GM10266 (cell line): ENCODE measurements at regions not wholly inside any gene's neighbourhood (a gene's known extent, or its start where the extent isn't known, plus 50 kb on each side); places are given as distances from the start of the nearest gene placed in this dataset.
"Not testable (repeated sequence)": the region's sequence is repeated elsewhere in the genome, so short reads cannot be mapped to it uniquely, and the experiment has no call there.

ENCODE experiments used
- DNase-seq: peaks from one replicate; pipeline ENCODE4 v3.0.0; 2012; ENCODE audit errors: extremely low spot score
- CTCF ChIP-seq: IDR thresholded peaks from 2 replicates; pipeline ENCODE4 v1.5.1; 2012; ENCODE audit warnings: mild to moderate bottlenecking, low read depth; ENCODE audit not compliant: control insufficient read depth, insufficient read depth; ENCODE audit errors: missing control alignments

DNA sequence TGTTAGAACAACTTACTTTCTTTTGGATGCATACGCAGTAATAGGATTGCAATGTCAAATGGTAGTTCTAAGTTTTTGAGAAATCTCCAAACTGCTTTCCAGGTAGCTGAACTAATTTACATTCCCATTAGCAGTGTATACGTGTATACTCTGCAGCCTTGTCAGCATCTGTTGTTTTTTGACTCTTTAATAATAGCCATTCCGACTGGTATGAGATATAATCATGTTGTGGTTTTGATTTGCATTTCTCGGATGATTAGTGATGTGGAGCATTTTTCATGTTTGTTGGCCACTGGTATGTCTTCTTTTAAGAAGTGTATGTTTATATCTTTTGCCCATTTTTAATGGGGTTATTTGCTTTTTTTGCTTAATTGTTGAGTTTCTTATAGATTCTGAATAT, 76.9 kb upstream of the HNRNPA1L2 start:
- not testable (repeated sequence) for DNase-seq

- TF ChIP-seq CTCF: peak; percentile 49
- not testable (repeated sequence) for DNase-seq
Measured at GRCh38 chr13:52569904-52570602, 72.2 kb upstream of the HNRNPA1L2 start.

DNA sequence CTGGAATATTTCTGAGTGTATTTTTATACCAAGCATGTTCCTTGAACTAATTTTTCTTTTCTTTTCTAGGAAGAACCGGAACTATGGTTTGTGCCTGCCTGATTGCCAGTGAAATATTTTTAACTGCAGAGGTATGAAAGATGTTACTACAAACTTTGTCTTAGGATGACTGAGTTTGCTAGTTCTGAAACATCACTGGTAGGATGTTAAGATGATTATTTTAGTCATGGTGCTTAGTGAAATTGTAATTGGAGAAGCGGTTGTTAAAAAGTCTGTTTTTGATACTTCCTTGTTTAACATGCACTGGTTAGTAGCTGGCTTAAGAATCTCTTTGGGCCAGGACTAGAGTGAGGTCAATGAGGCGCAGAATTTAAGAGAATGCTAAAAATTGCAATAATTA, 71.1 kb upstream of the HNRNPA1L2 start:
- DNase-seq: not testable (repeated sequence)

GRCh38 chr13:52582962-52583361, 59.3 kb upstream of the HNRNPA1L2 start:
- DNase-seq: not testable (repeated sequence)
